GM12878 (cell line): ENCODE measurements at regions not wholly inside any gene's neighbourhood (a gene's known extent, or its start where the extent isn't known, plus 50 kb on each side); places are given as distances from the start of the nearest gene placed in this dataset.

ENCODE experiments used
- BHLHE40 ChIP-seq, 2 experiments: fragments of 450-650 bp in 1 of 2; IDR thresholded peaks; 2 replicates each; pipeline ENCODE4 v1.6.1; 2011 to 2017; ENCODE audit warnings: low read depth in 2 of 2, borderline replicate concordance in 1 of 2, improper control_type of control experiment in 1 of 2, low read length in 1 of 2, mild to moderate bottlenecking in 1 of 2
- CHD2 ChIP-seq: IDR thresholded peaks from 2 replicates; pipeline ENCODE4 v1.6.1; 2011; ENCODE audit warnings: low read depth, low read length, improper control_type of control experiment, borderline replicate concordance
- EP300 ChIP-seq, 2 experiments: fragments of 150-350 bp in 1 of 2; IDR thresholded peaks; 2 replicates each; pipeline ENCODE4 v1.6.1; 2011 to 2012; ENCODE audit warnings: low read depth in 2 of 2, low read length in 2 of 2, borderline replicate concordance in 1 of 2, improper control_type of control experiment in 1 of 2, inconsistent platforms in 1 of 2; ENCODE audit not compliant: control insufficient read depth in 1 of 2
- MYC ChIP-seq: IDR thresholded peaks from 2 replicates; pipeline ENCODE4 v1.6.1; 2011; ENCODE audit warnings: mild to moderate bottlenecking, low read length, moderate library complexity, inconsistent platforms; ENCODE audit not compliant: insufficient read depth, insufficient replicate concordance, insufficient read length, severe bottlenecking
- NR2C1 ChIP-seq: fragments of 450-650 bp; IDR thresholded peaks from 2 replicates; pipeline ENCODE4 v1.6.1; 2017; ENCODE audit warnings: antibody characterized with exemption, mild to moderate bottlenecking, moderate library complexity
- POLR2AphosphoS5 ChIP-seq: IDR thresholded peaks from 2 replicates; pipeline ENCODE4 v1.6.1; 2011; ENCODE audit warnings: mild to moderate bottlenecking, low read length, inconsistent platforms
- TARDBP ChIP-seq: IDR thresholded peaks from 2 replicates; pipeline ENCODE4 v1.6.1; 2016; ENCODE audit warnings: borderline replicate concordance
- TF ChIP-seq, protein P1 (sequence below), 3 experiments: IDR thresholded peaks in 2 of 3; conservative IDR thresholded peaks in 1 of 3; 2 replicates each; pipeline ENCODE4 v1.5.1; 2011; ENCODE audit warnings: low read depth in 3 of 3, low read length in 3 of 3, mild to moderate bottlenecking in 3 of 3, control low read depth in 2 of 3, moderate library complexity in 2 of 3, inconsistent platforms in 1 of 3, mixed read lengths in 1 of 3; ENCODE audit not compliant: control insufficient read depth in 2 of 3, insufficient read depth in 1 of 3; ENCODE audit errors: extremely low read depth in 1 of 3
- TF ChIP-seq, protein P2 (sequence below): IDR thresholded peaks from 2 replicates; pipeline ENCODE4 v1.6.1; 2012; ENCODE audit warnings: low read depth, low read length, improper control_type of control experiment
- TF ChIP-seq, protein P3 (sequence below): IDR thresholded peaks from 2 replicates; pipeline ENCODE4 v1.6.1; 2011; ENCODE audit warnings: low read depth, low read length, improper control_type of control experiment, borderline replicate concordance

DNA sequence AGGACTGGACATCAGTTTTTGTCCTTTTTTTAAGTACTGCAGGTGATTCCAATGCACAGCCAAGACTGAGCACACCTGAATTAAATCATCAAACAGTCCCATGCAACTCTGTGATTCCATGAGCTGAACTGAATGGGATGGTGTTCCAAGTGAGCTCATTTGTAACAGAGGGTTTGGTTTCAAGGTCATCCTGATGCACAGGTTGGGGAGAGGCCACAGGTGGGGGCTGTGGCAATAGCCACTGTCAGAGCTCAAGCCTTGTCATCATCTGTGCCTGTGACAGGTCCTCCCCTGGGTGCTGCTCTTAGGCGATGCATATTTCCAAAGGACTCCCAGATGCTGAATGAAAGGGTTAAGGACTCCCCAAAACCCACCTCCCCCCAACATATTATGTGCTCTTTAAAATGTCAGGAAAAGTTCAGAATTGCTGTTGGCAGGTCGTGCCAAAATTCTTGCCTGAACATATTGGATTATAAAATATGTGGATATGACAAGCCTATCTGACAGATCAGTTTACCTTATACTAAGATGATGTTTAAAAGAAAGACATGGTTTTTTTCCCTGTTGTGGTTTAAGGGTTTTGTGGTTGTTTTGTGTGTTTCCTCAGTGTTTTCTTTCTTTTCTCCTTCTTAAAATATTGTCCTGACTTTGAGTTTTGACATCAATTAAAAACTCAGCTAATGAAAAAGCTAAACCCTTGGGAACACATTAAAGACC, 263.5 kb upstream of the SIX2 start:
- no peak for TF ChIP-seq CHD2
- TF ChIP-seq, protein P1, sequence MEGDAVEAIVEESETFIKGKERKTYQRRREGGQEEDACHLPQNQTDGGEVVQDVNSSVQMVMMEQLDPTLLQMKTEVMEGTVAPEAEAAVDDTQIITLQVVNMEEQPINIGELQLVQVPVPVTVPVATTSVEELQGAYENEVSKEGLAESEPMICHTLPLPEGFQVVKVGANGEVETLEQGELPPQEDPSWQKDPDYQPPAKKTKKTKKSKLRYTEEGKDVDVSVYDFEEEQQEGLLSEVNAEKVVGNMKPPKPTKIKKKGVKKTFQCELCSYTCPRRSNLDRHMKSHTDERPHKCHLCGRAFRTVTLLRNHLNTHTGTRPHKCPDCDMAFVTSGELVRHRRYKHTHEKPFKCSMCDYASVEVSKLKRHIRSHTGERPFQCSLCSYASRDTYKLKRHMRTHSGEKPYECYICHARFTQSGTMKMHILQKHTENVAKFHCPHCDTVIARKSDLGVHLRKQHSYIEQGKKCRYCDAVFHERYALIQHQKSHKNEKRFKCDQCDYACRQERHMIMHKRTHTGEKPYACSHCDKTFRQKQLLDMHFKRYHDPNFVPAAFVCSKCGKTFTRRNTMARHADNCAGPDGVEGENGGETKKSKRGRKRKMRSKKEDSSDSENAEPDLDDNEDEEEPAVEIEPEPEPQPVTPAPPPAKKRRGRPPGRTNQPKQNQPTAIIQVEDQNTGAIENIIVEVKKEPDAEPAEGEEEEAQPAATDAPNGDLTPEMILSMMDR (IDR thresholded peaks at IDR 0.05 in 2 of 3, conservative IDR thresholded peaks at IDR 0.05 in 1 of 3; ENCODE audit: control insufficient read depth in 2 of 3, extremely low read depth in 1 of 3, insufficient read depth in 1 of 3, low read depth in 3 of 3, low read length in 3 of 3): no peak
- TF ChIP-seq, protein P2, sequence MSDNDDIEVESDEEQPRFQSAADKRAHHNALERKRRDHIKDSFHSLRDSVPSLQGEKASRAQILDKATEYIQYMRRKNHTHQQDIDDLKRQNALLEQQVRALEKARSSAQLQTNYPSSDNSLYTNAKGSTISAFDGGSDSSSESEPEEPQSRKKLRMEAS: no peak
- no peak for TF ChIP-seq NR2C1
- TF ChIP-seq, protein P3, sequence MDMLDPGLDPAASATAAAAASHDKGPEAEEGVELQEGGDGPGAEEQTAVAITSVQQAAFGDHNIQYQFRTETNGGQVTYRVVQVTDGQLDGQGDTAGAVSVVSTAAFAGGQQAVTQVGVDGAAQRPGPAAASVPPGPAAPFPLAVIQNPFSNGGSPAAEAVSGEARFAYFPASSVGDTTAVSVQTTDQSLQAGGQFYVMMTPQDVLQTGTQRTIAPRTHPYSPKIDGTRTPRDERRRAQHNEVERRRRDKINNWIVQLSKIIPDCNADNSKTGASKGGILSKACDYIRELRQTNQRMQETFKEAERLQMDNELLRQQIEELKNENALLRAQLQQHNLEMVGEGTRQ: no peak
- no peak for TF ChIP-seq TARDBP
- no peak for TF ChIP-seq EP300 (IDR thresholded peaks at IDR 0.05; ENCODE audit: borderline replicate concordance in 1 of 2, control insufficient read depth in 1 of 2, low read depth in 2 of 2, low read length in 2 of 2)
- TF ChIP-seq BHLHE40 (IDR thresholded peaks at IDR 0.05; ENCODE audit: borderline replicate concordance in 1 of 2, low read depth in 2 of 2, low read length in 1 of 2): no peak
- no peak for TF ChIP-seq MYC
- TF ChIP-seq POLR2AphosphoS5: no peak
